SK-N-DZ (cell line): ENCODE measurements at regions not wholly inside any gene's neighbourhood (a gene's known extent, or its start where the extent isn't known, plus 50 kb on each side); places are given as distances from the start of the nearest gene placed in this dataset.

Experiments used
- DNase-seq: peaks from one replicate; pipeline ENCODE4 v3.0.0-alpha.2; 2015; ENCODE audit warnings: low spot score

DNA sequence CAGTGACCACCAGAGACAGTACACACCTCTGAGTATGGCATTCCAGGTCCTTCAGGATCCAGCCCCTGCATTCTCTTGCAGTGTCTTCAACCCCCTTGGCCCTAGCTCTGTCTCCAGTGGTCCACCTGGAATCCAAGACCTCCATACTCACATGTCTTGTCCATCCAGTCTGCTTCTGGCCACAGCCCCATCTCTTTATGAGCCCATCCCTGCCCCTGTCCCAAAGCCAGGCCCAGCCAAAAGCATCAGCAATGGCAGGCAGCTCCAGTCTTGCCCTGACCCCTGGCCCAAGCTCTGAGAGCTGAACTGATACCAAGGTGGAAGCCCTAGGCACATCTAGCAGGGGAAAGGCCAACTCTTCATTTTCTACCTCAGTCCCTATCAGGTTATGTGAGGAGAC lies 119.6 kb upstream of the PTPRT start:
- no peak for DNase-seq

DNA sequence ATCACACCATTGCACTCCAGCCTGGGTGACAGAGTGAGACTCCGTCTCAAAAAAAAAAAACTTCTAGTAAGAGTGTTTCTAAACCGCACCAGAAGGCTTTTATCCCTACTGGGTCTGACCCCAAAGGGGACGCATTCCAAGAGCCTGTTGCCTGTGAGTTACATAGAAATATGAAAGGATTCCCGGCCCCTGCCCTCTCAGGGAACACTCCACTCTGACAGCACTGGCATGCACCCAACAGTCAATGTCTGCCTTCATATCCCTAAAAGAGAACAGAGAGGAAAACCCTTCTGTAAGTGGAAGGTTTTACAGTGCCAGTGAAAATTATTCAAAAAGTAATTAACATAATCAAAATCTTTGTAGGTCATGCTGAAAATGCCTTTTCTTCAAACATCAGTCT lies 117.1 kb upstream of the PTPRT start:
- no peak for DNase-seq

DNA sequence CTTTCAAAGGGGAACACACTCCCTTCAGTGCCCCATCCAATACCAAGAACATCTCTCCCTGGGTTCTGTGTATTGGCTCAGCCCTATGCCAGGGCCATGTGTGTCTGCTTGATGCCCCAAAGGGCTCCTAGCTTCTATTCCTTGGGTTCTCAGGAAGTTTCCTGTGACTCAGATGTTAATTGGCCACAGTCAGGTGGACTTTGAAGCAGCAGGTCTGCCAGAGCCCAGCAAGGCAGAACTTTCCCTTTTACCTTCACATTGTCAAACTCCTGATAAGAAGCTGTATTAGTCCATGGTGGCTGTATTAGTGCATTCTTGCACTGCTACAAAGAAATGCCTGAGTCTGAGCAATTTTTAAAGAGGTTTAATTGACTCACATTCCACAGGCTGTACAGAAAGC lies 116.0 kb upstream of the PTPRT start:
- no peak for DNase-seq

DNA sequence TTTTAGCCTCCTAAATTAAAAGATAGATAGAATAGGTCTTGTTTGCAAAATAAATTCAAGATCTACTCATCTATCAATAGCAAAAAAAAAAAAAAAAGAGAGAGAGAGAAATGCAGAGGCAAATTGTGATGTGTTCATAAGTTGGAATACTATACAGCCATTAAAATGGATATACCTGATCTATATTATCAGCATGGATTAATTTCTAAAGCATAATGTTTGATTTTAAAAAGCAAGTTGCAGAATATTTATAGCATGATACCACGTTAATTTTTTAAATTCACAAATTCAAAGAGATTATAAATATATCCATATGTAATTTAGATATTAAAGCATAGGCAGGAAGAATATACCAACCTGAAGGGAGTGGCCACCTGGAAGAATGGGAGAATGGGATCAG lies 114.9 kb upstream of the PTPRT start:
- DNase-seq: no peak

DNA sequence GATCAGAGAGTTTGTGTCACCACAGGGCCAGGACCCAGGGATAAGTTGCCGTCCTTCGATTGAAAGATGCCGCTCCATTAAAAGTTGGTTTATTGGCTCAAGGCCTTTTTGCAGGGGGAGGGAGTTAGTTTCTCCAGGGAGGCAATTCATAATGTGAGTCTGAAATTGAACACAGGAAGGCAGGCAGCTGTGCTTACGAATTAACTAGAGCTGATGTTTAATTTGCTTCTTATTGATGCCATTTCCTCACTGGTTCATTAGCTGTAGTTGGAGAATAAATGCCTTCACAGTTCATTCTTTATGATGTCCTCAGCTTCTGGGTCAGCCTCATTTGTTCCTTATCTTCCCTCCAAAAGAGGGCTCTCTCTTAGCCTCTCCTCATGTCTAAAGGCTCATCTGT lies 113.2 kb upstream of the PTPRT start:
- no peak for DNase-seq

DNA sequence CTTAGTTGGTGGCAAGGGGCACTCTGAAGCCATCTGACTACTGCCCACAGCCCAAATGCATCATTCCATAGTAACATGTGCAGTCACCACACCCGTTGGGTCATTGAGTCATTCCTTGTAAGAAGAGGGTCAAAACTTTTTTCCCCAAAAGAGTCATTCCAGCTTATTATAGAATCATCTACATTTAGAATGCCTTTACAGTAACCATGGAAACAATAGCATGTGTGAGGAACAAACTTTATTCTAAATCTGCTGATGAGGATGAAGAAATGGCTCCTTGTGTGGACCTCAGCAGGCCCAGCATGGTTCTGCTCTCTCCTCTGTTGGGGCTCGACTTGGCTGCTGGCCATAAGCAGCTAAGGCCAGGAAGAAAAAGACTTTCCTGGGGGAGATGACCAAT lies 111.2 kb upstream of the PTPRT start:
- DNase-seq: no peak

DNA sequence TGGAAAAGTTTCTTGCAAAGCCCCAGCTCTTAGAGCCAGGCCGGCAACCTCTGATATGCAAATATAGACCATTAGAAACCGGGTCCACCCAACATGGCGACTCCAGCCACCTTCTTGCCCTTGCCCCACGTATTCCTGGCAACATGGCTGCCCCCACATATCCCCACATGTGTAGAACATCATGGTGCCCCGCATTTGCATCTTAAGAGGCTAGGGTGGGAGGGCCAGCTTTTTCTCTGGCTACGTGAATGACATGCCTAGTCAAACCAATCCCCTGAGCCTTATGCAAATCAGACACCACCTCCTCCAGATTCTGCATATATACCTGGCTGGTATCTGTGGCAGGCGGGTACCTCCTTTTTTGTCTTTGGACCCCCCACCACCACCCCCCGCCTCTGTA lies 106.1 kb upstream of the PTPRT start:
- DNase-seq: no peak

DNA sequence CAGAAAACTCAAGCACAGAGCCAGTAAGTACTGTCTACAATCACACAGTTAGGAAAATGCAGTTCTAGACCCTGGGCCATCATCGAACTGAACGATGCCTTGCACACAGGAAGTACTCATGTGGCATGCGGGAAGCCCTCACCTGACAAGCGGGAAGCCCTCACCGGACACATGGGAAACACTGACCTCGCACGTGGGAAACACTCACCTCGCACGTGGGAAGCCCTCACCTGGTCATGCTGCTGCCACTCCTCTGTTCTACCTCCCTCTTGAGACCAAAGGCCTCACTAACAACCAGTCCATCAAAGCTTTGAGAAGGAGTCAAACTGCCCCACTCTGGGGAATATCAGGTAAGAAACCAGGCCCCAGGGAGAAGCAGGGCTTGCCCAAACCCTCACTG lies 105.6 kb upstream of the PTPRT start:
- DNase-seq: no peak

DNA sequence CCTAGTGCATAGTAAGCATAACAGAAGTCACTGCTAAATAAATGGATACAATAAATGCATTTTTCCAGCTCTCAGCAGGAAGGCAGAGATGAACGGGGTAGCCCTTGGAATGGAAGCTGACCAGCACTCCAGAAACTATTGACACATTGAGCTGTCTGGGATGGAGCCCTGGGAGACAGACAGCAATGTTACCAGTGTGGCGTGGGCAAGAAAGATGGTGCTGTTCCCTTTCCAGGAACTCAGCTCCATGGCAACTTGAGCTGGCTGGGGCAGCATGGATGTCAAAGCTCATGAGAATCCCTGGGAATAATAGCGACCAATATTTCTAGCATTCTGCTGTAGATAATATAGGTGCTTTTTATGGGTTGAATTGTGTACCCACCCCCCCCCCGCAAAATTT lies 104.3 kb upstream of the PTPRT start:
- no peak for DNase-seq

DNA sequence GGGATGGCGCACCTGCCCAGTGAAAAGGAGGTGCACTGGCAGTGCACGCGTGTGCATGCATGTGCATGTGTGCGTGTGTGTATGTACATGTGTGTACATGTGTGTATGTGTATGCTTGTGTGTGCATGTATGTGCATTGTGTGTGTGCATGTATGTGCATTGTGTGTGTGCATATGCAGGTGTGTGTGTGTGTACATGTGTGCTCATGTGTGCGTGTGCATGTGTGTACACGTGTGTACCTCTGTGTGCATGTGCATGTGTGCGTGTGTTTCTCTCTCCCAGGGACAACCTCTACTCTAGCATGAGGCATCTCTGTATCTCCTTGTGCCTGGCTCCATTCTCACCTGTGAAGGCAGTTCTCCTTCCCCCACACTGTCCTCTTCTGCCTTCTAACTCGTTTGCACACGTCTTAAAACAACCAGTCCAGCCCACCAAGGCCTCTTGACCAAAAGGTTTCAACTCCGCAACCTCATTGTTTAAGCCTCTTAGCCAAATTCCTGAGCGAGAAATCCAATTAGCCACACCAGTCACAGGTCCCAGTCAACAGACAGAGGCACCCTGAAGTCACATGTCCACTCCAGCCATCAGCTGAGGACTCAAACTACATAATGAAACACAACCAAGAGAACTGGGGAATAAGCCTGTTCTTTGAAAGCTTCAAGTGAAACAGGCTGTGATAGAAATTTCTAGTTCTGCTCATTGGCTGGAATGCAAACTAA lies 103.5 kb upstream of the PTPRT start:
- no peak for DNase-seq

DNA sequence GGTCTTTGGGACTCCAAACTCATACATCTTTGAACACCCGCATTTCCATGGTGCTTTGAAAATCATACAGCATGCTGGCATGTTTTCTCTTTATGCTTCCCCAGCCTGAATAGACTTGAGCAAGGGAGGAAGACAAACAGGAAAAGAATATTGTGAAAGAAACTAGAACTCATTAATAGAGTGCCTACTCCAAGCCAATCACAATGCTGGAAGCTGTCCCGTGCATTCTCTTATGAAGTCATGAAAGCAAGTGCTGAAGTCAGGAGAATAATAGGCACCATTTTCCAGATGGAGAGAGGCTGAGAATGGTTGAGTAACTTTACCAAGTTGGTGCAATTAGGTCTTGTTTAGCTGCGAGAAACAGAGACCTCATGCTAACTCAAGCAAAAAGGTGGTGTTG lies 102.5 kb upstream of the PTPRT start:
- DNase-seq: no peak

DNA sequence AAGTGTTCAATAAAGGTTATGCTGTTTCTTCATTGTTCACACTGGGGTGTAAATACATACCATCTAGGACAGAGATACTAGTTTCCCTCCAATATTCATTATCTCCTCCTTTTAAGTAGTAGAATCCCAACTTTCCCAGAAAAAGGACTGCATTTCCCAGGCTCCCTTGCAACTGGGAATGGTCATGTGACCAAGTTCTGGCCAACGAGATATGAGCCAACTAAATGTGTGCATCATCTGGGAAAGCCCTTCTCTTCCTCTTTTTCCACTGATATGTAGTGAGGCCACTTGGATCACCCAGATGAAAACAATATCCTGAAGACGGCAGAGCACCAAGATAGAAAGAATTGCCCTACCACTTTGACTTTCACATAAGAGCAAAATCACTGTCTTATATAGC lies 97.9 kb upstream of the PTPRT start:
- no peak for DNase-seq

DNA sequence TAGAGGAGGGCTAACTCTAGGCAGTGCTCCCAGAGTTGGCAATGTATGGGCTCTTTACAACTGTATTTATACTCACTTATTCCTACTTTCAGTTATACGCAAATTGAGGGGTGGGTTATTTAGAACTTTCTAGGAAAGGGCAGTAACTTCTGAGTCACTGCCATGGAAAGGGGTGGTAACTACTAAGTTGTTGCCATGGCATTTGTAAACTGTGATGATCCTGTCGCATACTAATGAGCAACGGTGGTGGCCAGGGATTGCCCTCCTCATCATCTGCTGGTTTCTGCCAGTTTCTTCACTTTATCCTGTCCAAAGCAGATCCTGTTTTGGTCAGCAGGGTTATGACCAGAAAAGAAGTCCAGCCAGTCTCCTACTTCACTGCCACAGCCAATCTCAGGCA lies 95.5 kb upstream of the PTPRT start:
- DNase-seq: no peak

DNA sequence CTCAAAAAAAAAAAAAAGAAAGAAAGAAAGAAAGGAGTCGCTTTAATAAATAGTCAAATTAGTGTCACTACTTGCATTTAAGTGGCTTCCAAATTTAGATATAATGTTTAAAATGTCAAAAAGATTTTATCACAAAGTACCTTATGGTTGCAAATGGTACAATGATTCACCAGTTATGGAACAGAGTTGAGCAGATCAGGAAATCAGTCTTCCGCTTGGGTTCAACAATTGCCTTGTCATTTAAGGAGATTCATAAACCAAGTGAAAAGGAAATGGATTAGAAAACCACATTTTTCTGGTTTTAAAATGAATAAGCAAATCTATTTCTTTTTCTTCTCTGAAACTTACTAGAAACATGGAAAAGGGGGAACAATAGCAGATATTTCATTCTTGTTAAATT lies 94.8 kb upstream of the PTPRT start:
- no peak for DNase-seq

DNA sequence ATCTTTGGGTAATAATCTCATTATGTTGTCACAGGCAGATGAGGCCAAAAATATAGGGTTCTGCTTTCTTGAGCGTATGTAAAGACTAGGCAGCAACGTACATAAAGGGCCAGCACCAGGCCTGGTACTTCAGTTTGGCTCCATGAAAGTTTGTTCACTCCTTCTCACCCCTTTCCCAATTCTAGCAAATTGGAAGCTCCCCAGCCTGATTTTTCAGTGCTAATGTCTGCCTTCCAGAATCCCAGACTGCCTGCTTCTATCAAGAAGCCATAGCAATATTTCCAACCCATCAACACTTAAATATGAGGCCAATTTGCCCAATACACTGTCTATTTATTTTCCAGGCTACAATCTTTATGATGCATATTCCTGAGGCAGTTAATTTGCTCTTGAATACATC lies 93.4 kb upstream of the PTPRT start:
- no peak for DNase-seq

DNA sequence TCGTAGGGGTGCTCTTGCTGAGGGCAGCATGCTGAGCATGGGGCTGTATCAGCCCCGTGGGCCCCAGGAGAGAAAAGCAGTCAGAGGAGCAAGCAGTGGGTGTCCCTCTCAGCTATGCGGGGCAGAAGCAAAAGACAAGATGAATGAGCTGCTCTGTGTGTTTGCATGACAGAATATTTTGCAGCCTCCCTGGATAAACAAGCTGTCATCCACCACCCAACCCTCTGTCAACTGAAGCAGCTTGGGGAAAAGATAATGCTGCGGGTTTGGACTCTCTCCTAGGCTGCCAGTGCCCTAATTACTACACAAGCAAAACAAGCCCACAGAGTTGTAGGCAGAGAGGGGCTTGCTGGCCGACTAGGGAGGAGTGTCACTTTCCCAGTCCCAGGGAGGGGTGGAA lies 82.3 kb upstream of the PTPRT start:
- DNase-seq: no peak

DNA sequence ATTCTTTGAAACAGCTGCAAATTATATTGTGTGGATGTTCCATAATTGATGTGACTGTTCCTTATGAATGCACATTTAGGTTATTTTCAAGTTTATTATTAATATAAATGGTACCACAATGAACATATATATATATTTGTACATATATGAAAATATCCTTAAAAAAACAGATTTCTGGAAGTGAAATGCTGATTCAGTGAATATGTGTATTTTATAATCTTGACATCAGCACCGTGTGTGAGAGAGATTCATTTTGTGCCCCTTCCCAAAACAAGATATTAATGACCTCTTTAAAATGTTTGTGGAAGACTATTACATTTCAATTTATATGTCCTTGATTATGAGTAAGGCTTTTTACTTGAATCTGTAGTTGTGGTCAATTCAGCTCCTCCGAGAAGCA lies 75.7 kb upstream of the PTPRT start:
- DNase-seq: no peak

DNA sequence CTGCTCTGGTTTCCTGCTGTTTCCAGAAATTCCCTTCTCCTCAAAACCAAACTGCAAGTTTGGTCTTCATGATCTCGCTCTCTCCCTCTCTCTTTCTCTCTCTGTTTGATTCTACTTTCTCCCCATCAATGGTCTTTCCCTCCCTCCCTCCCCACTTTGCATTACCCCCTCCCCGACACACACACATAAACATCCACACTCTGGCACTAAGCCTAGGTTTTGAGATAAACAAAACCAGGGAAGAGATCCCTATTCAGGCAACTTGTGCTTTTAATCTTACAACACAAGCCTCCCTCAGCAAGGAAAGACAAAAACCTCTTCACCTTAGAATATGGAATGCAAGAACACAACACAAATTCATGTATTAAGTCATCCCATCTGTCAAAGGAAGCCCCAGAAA lies 73.5 kb upstream of the PTPRT start:
- DNase-seq: no peak

DNA sequence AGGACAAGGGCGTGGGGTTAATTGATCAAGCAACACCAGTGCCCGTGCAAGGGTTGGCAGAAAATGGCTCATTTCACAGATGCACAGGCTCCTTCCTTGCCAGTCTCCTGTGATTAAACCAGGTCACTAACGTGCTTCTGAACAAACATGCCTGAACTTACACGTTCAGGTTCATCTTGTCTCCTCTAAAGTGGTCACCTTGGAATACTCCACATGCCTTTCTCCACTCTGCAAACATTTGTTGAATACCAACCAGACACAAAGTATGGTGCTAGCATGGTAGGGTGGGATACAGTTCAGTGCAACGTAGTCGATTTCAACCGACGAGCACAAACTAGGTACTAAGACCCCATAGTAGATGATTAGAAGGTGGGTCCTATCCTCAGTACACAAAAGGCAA lies 72.6 kb upstream of the PTPRT start:
- DNase-seq: no peak

DNA sequence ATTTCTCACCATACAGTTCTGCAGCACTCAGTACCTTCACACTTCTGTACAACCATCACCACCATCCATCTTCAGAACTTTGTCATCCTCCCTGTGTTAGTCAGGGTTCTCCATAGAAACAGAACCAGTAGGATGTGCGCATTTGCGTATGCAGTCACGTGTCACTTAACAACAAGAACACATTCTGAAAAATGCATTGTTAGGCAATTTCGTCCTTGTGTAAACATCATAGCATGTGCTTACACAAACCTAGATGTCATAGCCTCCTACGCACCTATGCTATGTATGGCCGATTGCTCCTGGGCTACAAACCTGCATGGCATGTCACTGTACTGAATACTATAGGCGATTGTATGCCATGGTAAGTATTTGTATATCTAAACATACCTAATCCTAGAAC lies 66.2 kb upstream of the PTPRT start:
- DNase-seq: no peak

DNA sequence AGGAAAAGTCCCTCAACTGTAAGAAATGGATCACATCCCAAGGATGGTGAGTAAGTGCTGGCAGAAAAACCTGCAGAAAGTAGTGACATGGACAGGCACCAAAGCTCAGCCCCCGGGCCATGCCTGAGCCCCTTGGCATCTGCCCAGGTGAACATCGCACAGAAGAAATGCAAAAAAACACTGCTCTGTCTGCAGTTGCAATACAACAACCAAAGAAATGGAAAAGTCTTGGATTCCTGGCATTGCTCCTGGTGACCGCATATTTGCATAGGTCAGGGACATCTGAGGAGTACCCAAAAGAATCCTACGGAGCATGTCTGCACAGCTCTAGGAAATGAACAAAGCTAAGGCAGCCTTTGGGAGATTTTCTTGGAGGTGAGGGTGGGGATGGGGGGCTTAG lies 63.1 kb upstream of the PTPRT start:
- no peak for DNase-seq

DNA sequence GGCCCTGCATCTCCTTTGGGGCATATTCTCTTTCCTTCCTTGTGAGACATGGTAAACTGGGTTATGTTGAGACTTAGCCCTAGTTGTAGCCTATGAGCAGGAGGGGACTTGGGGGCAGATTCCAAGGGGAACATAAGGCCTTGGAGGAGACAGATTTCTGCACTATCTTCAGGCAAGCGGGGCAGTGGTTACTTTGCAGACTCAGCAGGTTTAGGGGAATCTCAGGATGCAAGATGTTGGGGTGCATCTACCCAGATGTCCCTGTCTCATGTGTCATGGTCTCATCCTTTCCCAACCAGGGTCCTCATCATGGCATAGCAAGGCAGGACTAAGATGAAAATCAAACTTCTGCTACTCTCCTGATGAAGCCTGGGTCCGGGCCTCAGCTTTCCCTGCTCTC lies 58.6 kb upstream of the PTPRT start:
- no peak for DNase-seq

DNA sequence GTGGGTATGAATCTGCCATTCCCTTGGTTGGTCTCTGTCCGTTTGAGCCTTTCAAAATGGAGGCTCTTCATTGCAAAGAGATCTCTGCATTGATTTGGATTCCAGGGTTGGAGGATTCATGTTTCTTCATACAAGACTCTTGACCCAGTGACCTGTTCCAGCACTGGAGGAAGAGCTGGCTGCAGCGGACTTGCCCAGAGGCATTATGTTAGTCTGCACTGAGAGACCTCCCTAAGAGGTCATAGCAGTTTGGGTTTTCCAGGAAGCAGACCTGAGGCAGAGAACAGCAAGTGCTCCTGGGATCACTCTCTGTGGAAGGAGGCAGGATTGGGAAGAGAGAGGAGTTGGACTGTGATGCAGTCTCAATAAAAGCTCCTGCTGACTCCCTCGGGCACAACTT lies 57.7 kb upstream of the PTPRT start:
- no peak for DNase-seq

DNA sequence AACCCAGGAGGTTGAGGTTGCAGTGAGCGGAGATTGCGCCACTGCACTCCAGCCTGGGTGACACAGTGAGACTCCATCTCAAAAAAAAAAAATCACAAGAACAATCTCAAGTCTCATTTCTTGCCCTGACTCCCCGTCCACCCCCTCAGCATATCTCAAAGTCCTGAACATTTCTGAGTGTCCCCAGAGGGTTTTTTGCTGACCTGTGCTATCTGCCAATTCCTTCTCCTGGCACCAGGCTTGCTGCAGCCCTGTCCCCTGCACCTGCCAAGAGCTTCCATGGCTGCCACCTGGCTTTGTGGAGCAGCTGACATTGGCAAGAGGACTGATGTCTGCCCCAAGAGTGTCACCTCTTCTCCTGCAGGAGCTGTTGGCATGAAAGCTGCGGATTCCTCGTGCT lies 54.9 kb upstream of the PTPRT start:
- no peak for DNase-seq
